Neural cell (in vitro differentiated cells): ENCODE measurements at regions not wholly inside any gene's neighbourhood (a gene's known extent, or its start where the extent isn't known, plus 50 kb on each side); places are given as distances from the start of the nearest gene placed in this dataset.

Experiments used
- H2AFZ ChIP-seq: fragments of 200-600, 300-800 bp; sonication (generic), shearing (Covaris generic); 2 replicates; pipeline ENCODE4 v1.6.0; 2014; ENCODE audit warnings: low read depth, mild to moderate bottlenecking, antibody characterized with exemption, low read length, moderate library complexity
- H3F3A ChIP-seq: fragments of 200-600 bp; shearing (Covaris generic); 2 replicates; pipeline ENCODE4 v1.6.1; 2016; ENCODE audit warnings: mild to moderate bottlenecking, moderate library complexity, mixed read lengths, antibody characterized with exemption, low read length; ENCODE audit not compliant: insufficient read depth, poor library complexity, severe bottlenecking
- H3K27ac ChIP-seq: fragments of 200-600, 300-800 bp; sonication (generic), shearing (Covaris generic); 2 replicates; pipeline ENCODE4 v1.5.1; 2014; ENCODE audit warnings: mild to moderate bottlenecking, low read length, moderate library complexity
- H3K27me3 ChIP-seq: fragments of 300-800, 200-600 bp; sonication (generic), shearing (Covaris generic); 2 replicates; pipeline ENCODE4 v1.6.0; 2014; ENCODE audit warnings: mild to moderate bottlenecking, low read depth, low read length, moderate library complexity; ENCODE audit not compliant: insufficient read depth
- H3K36me3 ChIP-seq: fragments of 300-800, 200-600 bp; sonication (generic), shearing (Covaris generic); 2 replicates; pipeline ENCODE4 v1.5.1; 2014; ENCODE audit warnings: mild to moderate bottlenecking, antibody characterized with exemption, low read length, moderate library complexity; ENCODE audit not compliant: insufficient read depth
- H3K4me2 ChIP-seq: fragments of 300-800, 200-600 bp; sonication (generic), shearing (Covaris generic); 2 replicates; pipeline ENCODE4 v1.6.0; 2014; ENCODE audit warnings: mild to moderate bottlenecking, low read length
- H3K4me3 ChIP-seq: fragments of 300-800, 200-600 bp; sonication (generic), shearing (Covaris generic); 2 replicates; pipeline ENCODE4 v1.5.1; 2014; ENCODE audit warnings: mild to moderate bottlenecking, low read length, moderate library complexity
- H3K79me2 ChIP-seq: fragments of 200-600 bp; shearing (Covaris generic); replicated peaks from 2 replicates; pipeline ENCODE4 v1.6.0; 2014; ENCODE audit warnings: mild to moderate bottlenecking, low read length, moderate library complexity; ENCODE audit not compliant: insufficient read depth
- H3K9ac ChIP-seq: fragments of 300-800, 200-600 bp; sonication (generic), shearing (Covaris generic); 2 replicates; pipeline ENCODE4 v1.6.1; 2016; ENCODE audit warnings: mild to moderate bottlenecking, low read length, mixed read lengths
- H3K9me2 ChIP-seq: fragments of 200-600 bp; shearing (Covaris generic); 2 replicates; pipeline ENCODE4 v1.6.1; 2016; ENCODE audit warnings: mild to moderate bottlenecking, low read length, mixed read lengths; ENCODE audit not compliant: insufficient read depth
- H3K9me3 ChIP-seq: fragments of 200-600, 300-800 bp; sonication (generic), shearing (Covaris generic); 2 replicates; pipeline ENCODE4 v1.6.1; 2016; ENCODE audit warnings: mild to moderate bottlenecking, mixed run types, low read length, moderate library complexity, mixed read lengths
- H4K20me1 ChIP-seq: fragments of 200-600 bp; shearing (Covaris generic); 2 replicates; pipeline ENCODE4 v1.6.1; 2016; ENCODE audit warnings: mild to moderate bottlenecking, mixed run types; ENCODE audit not compliant: insufficient read depth
- EP300 ChIP-seq: fragments of 450-650 bp; conservative IDR thresholded peaks from 2 replicates; pipeline ENCODE4 v1.6.1; 2014; ENCODE audit warnings: antibody characterized with exemption, mild to moderate bottlenecking, moderate library complexity; ENCODE audit not compliant: poor library complexity, severe bottlenecking
- EZH2 ChIP-seq: fragments of 200-600, 300-800 bp; shearing (Covaris generic), sonication (generic); IDR thresholded peaks from 2 replicates; pipeline ENCODE4 v1.6.1; 2014; ENCODE audit warnings: antibody characterized with exemption, low read length, borderline replicate concordance, mild to moderate bottlenecking; ENCODE audit not compliant: insufficient read depth, poor library complexity, severe bottlenecking
- MXI1 ChIP-seq: fragments of 450-650 bp; conservative IDR thresholded peaks from 2 replicates; pipeline ENCODE4 v1.6.1; 2014; ENCODE audit warnings: antibody characterized with exemption, mild to moderate bottlenecking; ENCODE audit not compliant: poor library complexity, severe bottlenecking
- POLR2AphosphoS5 ChIP-seq: IDR thresholded peaks from 2 replicates; pipeline ENCODE4 v1.6.1; 2012
- RAD21 ChIP-seq: fragments of 450-650 bp; conservative IDR thresholded peaks from 2 replicates; pipeline ENCODE4 v1.6.1; 2014; ENCODE audit warnings: antibody characterized with exemption, mild to moderate bottlenecking, moderate library complexity
- SMC3 ChIP-seq: fragments of 450-650 bp; conservative IDR thresholded peaks from 2 replicates; pipeline ENCODE4 v1.6.1; 2014; ENCODE audit warnings: antibody characterized with exemption, mild to moderate bottlenecking, moderate library complexity; ENCODE audit not compliant: poor library complexity
- TAF1 ChIP-seq: IDR thresholded peaks from 2 replicates; pipeline ENCODE4 v1.6.1; 2012; ENCODE audit warnings: low read depth
- TF ChIP-seq, protein P1 (sequence below): fragments of 450-650 bp; IDR thresholded peaks from 2 replicates; pipeline ENCODE4 v1.5.1; 2014; ENCODE audit warnings: antibody characterized with exemption, mild to moderate bottlenecking, moderate library complexity; ENCODE audit not compliant: poor library complexity, severe bottlenecking
- TF ChIP-seq, protein P2 (sequence below): IDR thresholded peaks from 2 replicates; pipeline ENCODE4 v1.6.1; 2012; ENCODE audit warnings: borderline replicate concordance

DNA sequence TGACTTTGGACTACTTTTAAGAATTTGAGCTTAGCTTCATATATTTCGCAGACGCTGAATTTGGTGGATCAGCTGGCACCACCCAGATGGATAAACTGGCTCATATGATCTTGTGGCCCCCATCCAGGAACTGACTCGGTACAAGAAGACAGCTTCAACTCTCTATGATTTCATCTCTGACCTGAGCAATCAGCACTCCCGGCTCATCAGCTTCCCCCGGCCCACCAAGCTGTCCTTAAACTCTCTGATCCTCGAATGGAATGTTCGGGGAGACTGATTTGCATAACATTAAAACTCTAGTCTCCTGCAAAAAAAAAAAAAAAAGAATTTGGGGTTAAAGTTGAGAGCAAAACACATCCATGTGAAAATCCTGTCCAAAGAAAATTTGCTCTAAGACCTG is 71.4 kb upstream of the IRS2 start:
- Histone ChIP-seq H2AFZ (no peak overlapping the region), H3K79me2 (no peaks in the 10 kb centered on the region), H3K9ac (no peak overlapping the region), H3K27me3 (no peaks in the 10 kb centered on the region), H3F3A (no peaks in the 10 kb centered on the region), H3K36me3 (no peaks in the 10 kb centered on the region), H3K4me3 (no peak overlapping the region), H3K9me2 (no peaks in the 10 kb centered on the region), H3K27ac (no peak overlapping the region), H4K20me1 (no peaks in the 10 kb centered on the region), H3K9me3 (no peaks in the 10 kb centered on the region), H3K4me2 (no peak overlapping the region)
- TF ChIP-seq RAD21 (no peak), POLR2AphosphoS5 (no peak), SMC3 (no peak), MXI1 (no peak), TAF1 (no peak), EZH2 (no peak), EP300 (no peak)
- TF ChIP-seq, protein P1, sequence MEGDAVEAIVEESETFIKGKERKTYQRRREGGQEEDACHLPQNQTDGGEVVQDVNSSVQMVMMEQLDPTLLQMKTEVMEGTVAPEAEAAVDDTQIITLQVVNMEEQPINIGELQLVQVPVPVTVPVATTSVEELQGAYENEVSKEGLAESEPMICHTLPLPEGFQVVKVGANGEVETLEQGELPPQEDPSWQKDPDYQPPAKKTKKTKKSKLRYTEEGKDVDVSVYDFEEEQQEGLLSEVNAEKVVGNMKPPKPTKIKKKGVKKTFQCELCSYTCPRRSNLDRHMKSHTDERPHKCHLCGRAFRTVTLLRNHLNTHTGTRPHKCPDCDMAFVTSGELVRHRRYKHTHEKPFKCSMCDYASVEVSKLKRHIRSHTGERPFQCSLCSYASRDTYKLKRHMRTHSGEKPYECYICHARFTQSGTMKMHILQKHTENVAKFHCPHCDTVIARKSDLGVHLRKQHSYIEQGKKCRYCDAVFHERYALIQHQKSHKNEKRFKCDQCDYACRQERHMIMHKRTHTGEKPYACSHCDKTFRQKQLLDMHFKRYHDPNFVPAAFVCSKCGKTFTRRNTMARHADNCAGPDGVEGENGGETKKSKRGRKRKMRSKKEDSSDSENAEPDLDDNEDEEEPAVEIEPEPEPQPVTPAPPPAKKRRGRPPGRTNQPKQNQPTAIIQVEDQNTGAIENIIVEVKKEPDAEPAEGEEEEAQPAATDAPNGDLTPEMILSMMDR, result no peak
- TF ChIP-seq, protein P2, sequence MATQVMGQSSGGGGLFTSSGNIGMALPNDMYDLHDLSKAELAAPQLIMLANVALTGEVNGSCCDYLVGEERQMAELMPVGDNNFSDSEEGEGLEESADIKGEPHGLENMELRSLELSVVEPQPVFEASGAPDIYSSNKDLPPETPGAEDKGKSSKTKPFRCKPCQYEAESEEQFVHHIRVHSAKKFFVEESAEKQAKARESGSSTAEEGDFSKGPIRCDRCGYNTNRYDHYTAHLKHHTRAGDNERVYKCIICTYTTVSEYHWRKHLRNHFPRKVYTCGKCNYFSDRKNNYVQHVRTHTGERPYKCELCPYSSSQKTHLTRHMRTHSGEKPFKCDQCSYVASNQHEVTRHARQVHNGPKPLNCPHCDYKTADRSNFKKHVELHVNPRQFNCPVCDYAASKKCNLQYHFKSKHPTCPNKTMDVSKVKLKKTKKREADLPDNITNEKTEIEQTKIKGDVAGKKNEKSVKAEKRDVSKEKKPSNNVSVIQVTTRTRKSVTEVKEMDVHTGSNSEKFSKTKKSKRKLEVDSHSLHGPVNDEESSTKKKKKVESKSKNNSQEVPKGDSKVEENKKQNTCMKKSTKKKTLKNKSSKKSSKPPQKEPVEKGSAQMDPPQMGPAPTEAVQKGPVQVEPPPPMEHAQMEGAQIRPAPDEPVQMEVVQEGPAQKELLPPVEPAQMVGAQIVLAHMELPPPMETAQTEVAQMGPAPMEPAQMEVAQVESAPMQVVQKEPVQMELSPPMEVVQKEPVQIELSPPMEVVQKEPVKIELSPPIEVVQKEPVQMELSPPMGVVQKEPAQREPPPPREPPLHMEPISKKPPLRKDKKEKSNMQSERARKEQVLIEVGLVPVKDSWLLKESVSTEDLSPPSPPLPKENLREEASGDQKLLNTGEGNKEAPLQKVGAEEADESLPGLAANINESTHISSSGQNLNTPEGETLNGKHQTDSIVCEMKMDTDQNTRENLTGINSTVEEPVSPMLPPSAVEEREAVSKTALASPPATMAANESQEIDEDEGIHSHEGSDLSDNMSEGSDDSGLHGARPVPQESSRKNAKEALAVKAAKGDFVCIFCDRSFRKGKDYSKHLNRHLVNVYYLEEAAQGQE, result no peak

DNA sequence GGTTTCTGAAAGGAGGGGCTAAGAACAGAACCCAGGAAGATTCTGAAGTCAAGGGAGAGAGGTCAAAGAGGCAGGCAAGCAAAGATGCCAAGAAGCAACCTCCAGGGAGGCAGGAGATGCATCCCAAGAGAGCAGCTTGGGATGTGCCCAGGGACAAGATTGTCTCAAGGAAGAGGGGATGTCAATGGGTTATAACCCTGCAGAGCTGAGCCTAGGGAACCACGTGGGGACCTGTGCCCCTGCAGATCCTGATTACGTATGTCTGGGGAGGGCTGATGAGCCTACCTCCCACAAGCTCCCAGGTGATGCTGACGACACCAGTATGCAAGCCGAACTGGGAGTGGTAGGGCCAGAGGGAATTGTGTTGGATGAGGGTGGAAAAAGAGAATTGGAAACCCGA is 70.9 kb upstream of the IRS2 start:
- Histone ChIP-seq H3F3A (no peaks in the 10 kb centered on the region), H3K79me2 (no peaks in the 10 kb centered on the region), H3K4me2 (no peak overlapping the region), H2AFZ (no peak overlapping the region), H3K27ac (no peak overlapping the region), H3K36me3 (no peaks in the 10 kb centered on the region), H3K9me3 (no peaks in the 10 kb centered on the region), H3K9ac (no peak overlapping the region), H3K9me2 (no peaks in the 10 kb centered on the region), H3K4me3 (no peak overlapping the region), H3K27me3 (no peaks in the 10 kb centered on the region), H4K20me1 (no peaks in the 10 kb centered on the region)
- TF ChIP-seq RAD21 (no peak), MXI1 (no peak), EP300 (no peak), TAF1 (no peak), POLR2AphosphoS5 (no peak), EZH2 (no peak), SMC3 (no peak)
- TF ChIP-seq, protein P2, result no peak
- TF ChIP-seq, protein P1, result no peak
